GM23248 (cell line): ENCODE measurements at regions not wholly inside any gene's neighbourhood (a gene's known extent, or its start where the extent isn't known, plus 50 kb on each side); places are given as distances from the start of the nearest gene placed in this dataset.

Experiments
- EZH2 ChIP-seq: fragments of 200-600 bp; sonication (generic); IDR thresholded peaks from 2 replicates; pipeline ENCODE4 v1.6.1; 2018; ENCODE audit warnings: antibody characterized with exemption, mild to moderate bottlenecking; ENCODE audit not compliant: insufficient read depth, poor library complexity, severe bottlenecking
- EZH2phosphoT487 ChIP-seq: fragments of 200-600 bp; sonication (generic); IDR thresholded peaks from 2 replicates; pipeline ENCODE4 v1.6.1; 2018; ENCODE audit warnings: antibody characterized with exemption, moderate library complexity, mild to moderate bottlenecking, low read depth; ENCODE audit not compliant: insufficient read depth

GRCh38 chr17:54785643-54786268, 114.9 kb upstream of the TOM1L1 start:
- TF ChIP-seq EZH2 (no peak), EZH2phosphoT487 (no peak)
